K562 (cell line): ENCODE measurements at regions not wholly inside any gene's neighbourhood (a gene's known extent, or its start where the extent isn't known, plus 50 kb on each side); places are given as distances from the start of the nearest gene placed in this dataset.
A peak's percentile ranks its signal among the peaks of the same experiment; 100 is the strongest.

Experiments used
- BACH1 ChIP-seq: fragments of 200-800 bp; sonication (Bioruptor generic); IDR thresholded peaks from 2 replicates; pipeline ENCODE4 v1.6.1; 2016; ENCODE audit warnings: missing genetic modification characterization, missing compliant biosample characterization
- BRD9 ChIP-seq: fragments of 450-650 bp; IDR thresholded peaks from 2 replicates; pipeline ENCODE4 v1.6.1; 2018; ENCODE audit warnings: low read depth; ENCODE audit not compliant: partially characterized antibody
- KDM5B ChIP-seq: fragments of 200-600 bp; sonication (generic); IDR thresholded peaks from 2 replicates; pipeline ENCODE4 v1.6.1; 2012; ENCODE audit warnings: low read depth, mild to moderate bottlenecking, moderate library complexity, low read length, control low read depth, inconsistent platforms; ENCODE audit not compliant: insufficient replicate concordance
- MAFG ChIP-seq: fragments of 450-650 bp; conservative IDR thresholded peaks from 2 replicates; pipeline ENCODE4 v1.6.1; 2016; ENCODE audit warnings: missing genetic modification characterization, missing compliant biosample characterization
- RAD21 ChIP-seq, 2 experiments: fragments of 250-450 bp in 1 of 2; fragments of 450-650 bp in 1 of 2; sonication (Bioruptor Pico) in 1 of 2; formaldehyde crosslinking in 1 of 2; IDR thresholded peaks in 1 of 2; conservative IDR thresholded peaks in 1 of 2; 2 replicates each; pipeline versions ENCODE4 v1.4.0 to v1.8.0; 2020 to 2022; ENCODE audit warnings: mild to moderate bottlenecking in 2 of 2, moderate library complexity in 1 of 2
- TF ChIP-seq, protein P1 (sequence below), 2 experiments: fragments of 450-650 bp; formaldehyde crosslinking in 1 of 2; IDR thresholded peaks; 2 replicates each; pipeline versions ENCODE4 v1.4.0 to v1.6.1; 2014 to 2020; ENCODE audit warnings: mild to moderate bottlenecking in 2 of 2, borderline replicate concordance in 1 of 2, low read depth in 1 of 2
- TF ChIP-seq, protein P2 (sequence below): fragments of 250-450 bp; sonication (Bioruptor Pico); IDR thresholded peaks from 2 replicates; pipeline ENCODE4 v1.8.0; 2021; ENCODE audit warnings: moderate library complexity, mild to moderate bottlenecking, inconsistent platforms
- TF ChIP-seq, protein P3 (sequence below): fragments of 150-350 bp; IDR thresholded peaks from 2 replicates; pipeline ENCODE4 v1.6.1; 2014; ENCODE audit warnings: low read depth, mild to moderate bottlenecking, low read length, borderline replicate concordance
- TF ChIP-seq, protein P4 (sequence below): sonication (generic); formaldehyde crosslinking; IDR thresholded peaks from 2 replicates; pipeline ENCODE4 v1.8.0; 2022; ENCODE audit warnings: missing genetic modification reagents, mild to moderate bottlenecking, borderline replicate concordance

DNA sequence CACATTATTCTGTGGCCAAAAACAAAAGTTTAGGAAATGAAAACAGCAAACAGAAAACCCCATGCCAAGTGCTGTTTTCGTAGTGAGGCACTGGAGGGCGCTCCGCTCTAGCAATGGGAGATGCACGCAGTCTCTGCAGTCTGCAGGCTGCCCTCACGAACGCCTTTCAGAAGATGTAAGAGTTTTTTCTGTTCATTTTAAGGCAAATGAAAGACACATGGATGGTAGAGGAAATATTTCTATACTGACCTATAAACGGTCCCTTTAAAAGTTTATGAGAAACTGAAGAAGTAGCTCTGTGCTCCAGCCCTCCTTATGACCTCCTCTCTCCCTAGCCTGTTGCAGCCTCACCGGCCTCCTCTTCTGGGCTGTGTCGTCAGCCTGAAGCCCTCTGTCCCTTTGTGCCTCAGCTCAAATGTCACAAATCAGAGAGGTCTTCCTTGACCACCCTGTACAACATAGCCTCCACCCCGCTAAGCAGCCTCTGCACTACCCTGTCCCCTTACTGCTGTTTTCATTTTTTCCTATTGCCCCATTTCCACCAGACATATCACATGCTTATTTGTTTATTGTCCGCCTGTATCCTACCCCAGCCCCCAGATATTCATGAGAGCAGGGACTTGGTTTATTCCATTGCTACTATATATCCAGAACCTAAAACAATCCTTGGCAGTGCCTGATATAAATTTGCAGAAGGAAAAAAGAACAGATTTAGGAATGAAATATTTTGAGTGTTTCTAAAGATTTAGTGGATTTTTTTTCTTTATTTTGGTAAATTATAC, 116.4 kb downstream of the TM9SF2 start (continued):
- TF ChIP-seq, protein P1, sequence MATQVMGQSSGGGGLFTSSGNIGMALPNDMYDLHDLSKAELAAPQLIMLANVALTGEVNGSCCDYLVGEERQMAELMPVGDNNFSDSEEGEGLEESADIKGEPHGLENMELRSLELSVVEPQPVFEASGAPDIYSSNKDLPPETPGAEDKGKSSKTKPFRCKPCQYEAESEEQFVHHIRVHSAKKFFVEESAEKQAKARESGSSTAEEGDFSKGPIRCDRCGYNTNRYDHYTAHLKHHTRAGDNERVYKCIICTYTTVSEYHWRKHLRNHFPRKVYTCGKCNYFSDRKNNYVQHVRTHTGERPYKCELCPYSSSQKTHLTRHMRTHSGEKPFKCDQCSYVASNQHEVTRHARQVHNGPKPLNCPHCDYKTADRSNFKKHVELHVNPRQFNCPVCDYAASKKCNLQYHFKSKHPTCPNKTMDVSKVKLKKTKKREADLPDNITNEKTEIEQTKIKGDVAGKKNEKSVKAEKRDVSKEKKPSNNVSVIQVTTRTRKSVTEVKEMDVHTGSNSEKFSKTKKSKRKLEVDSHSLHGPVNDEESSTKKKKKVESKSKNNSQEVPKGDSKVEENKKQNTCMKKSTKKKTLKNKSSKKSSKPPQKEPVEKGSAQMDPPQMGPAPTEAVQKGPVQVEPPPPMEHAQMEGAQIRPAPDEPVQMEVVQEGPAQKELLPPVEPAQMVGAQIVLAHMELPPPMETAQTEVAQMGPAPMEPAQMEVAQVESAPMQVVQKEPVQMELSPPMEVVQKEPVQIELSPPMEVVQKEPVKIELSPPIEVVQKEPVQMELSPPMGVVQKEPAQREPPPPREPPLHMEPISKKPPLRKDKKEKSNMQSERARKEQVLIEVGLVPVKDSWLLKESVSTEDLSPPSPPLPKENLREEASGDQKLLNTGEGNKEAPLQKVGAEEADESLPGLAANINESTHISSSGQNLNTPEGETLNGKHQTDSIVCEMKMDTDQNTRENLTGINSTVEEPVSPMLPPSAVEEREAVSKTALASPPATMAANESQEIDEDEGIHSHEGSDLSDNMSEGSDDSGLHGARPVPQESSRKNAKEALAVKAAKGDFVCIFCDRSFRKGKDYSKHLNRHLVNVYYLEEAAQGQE (IDR thresholded peaks at IDR 0.05; ENCODE audit: borderline replicate concordance) = peak; percentile 39
- TF ChIP-seq, protein P1 (CRISPR knock-in tag; IDR thresholded peaks at IDR 0.05; ENCODE audit: low read depth) = no peak
- TF ChIP-seq, protein P2, sequence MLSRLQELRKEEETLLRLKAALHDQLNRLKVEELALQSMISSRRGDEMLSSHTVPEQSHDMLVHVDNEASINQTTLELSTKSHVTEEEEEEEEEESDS = no peak
- TF ChIP-seq, protein P3, sequence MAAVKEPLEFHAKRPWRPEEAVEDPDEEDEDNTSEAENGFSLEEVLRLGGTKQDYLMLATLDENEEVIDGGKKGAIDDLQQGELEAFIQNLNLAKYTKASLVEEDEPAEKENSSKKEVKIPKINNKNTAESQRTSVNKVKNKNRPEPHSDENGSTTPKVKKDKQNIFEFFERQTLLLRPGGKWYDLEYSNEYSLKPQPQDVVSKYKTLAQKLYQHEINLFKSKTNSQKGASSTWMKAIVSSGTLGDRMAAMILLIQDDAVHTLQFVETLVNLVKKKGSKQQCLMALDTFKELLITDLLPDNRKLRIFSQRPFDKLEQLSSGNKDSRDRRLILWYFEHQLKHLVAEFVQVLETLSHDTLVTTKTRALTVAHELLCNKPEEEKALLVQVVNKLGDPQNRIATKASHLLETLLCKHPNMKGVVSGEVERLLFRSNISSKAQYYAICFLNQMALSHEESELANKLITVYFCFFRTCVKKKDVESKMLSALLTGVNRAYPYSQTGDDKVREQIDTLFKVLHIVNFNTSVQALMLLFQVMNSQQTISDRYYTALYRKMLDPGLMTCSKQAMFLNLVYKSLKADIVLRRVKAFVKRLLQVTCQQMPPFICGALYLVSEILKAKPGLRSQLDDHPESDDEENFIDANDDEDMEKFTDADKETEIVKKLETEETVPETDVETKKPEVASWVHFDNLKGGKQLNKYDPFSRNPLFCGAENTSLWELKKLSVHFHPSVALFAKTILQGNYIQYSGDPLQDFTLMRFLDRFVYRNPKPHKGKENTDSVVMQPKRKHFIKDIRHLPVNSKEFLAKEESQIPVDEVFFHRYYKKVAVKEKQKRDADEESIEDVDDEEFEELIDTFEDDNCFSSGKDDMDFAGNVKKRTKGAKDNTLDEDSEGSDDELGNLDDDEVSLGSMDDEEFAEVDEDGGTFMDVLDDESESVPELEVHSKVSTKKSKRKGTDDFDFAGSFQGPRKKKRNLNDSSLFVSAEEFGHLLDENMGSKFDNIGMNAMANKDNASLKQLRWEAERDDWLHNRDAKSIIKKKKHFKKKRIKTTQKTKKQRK = no peak
- TF ChIP-seq RAD21 (CRISPR knock-in tag; conservative IDR thresholded peaks at IDR 0.05 in 1 of 2, IDR thresholded peaks at IDR 0.05 in 1 of 2) (peak; percentile 59 to 76), KDM5B (no peak), BACH1 (no peak), BRD9 (no peak), MAFG (tag) (no peak)
- TF ChIP-seq, protein P4, sequence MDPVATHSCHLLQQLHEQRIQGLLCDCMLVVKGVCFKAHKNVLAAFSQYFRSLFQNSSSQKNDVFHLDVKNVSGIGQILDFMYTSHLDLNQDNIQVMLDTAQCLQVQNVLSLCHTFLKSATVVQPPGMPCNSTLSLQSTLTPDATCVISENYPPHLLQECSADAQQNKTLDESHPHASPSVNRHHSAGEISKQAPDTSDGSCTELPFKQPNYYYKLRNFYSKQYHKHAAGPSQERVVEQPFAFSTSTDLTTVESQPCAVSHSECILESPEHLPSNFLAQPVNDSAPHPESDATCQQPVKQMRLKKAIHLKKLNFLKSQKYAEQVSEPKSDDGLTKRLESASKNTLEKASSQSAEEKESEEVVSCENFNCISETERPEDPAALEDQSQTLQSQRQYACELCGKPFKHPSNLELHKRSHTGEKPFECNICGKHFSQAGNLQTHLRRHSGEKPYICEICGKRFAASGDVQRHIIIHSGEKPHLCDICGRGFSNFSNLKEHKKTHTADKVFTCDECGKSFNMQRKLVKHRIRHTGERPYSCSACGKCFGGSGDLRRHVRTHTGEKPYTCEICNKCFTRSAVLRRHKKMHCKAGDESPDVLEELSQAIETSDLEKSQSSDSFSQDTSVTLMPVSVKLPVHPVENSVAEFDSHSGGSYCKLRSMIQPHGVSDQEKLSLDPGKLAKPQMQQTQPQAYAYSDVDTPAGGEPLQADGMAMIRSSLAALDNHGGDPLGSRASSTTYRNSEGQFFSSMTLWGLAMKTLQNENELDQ (CRISPR knock-in tag) = no peak
